ENCODE measurements at regions not wholly inside any gene's neighbourhood (a gene's known extent, or its start where the extent isn't known, plus 50 kb on each side); places are given as distances from the start of the nearest gene placed in this dataset.

DNA sequence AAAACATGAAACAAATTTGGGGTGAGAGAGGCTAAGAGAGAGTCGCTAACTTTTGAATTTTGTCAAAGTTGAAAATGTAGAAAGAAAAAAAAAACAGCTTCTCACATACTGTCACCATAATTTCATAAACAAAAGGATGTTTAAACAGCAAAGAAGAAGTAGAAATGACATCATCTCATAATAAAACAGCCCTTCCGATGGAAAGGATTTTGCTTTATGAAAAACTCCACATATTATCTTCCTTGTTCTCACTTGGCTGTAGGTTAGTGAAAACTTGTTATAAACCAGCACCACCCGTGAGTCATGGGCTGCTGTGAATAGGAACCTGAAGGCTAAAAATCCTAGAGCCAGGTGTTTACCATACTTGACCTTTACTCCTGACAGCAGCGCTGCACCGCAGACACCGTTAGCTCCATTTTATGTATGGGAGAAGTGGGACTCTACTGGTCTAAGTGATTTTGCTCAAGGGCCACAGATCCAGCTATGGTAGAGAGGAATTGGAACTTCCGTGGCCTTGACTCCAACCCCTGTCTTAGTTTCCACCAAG lies 63.0 kb upstream of the VRK1 start (continued):
- no peak for TF ChIP-seq HDAC2 (IDR thresholded peaks at IDR 0.05; ENCODE audit: borderline replicate concordance in 1 of 2, low read depth in 2 of 2, low read length in 2 of 2)
- TF ChIP-seq TCF12 (IDR thresholded peaks at IDR 0.05; ENCODE audit: low read depth, low read length), result no peak
